Skeletal muscle satellite cell (primary cell): ENCODE measurements at regions not wholly inside any gene's neighbourhood (a gene's known extent, or its start where the extent isn't known, plus 50 kb on each side); places are given as distances from the start of the nearest gene placed in this dataset.

Source experiments
- H3K27me3 ChIP-seq: 2 replicates; pipeline ENCODE4 v1.7.0; 2013; ENCODE audit warnings: low read length; ENCODE audit not compliant: control insufficient read depth, insufficient read depth
- H3K36me3 ChIP-seq: 2 replicates; pipeline ENCODE4 v1.7.0; 2013; ENCODE audit warnings: mild to moderate bottlenecking, control low read depth, low read length; ENCODE audit not compliant: insufficient read depth
- H3K4me1 ChIP-seq: 2 replicates; pipeline ENCODE4 v1.7.0; 2013; ENCODE audit warnings: low read length; ENCODE audit not compliant: control insufficient read depth, insufficient read depth
- H3K4me2 ChIP-seq: 2 replicates; pipeline ENCODE4 v1.7.0; 2013; ENCODE audit warnings: mild to moderate bottlenecking, low read length
- H3K4me3 ChIP-seq: 2 replicates; pipeline ENCODE4 v1.7.0; 2013; ENCODE audit warnings: low read length
- H3K9ac ChIP-seq: 2 replicates; pipeline ENCODE4 v1.7.0; 2013; ENCODE audit warnings: mild to moderate bottlenecking, low read depth, low read length, moderate library complexity
- H3K9me3 ChIP-seq: replicated peaks from 2 replicates; pipeline ENCODE4 v1.7.0; 2013; ENCODE audit warnings: mild to moderate bottlenecking, control low read depth, low read length

DNA sequence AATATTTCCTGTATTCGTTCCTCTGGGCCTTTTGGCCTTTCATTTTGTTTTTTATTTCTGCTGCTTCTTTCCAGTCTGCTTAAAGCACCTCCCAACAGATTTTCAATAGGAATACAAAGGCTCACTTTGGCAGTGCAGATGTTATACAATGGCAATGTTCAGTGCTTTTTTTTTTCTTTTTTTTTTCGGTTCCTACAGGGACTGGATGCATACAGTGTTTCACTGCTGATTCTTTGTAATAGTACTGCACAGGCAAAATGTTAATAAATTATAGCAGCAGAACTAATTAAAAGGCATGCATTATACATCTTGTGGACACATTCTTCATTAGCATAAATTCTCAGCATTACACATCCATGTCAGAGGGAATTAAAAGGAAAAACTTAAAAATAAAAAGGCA lies 356.6 kb upstream of the C9orf72 start:
- no peak overlapping the region for H3K4me3 ChIP-seq

DNA sequence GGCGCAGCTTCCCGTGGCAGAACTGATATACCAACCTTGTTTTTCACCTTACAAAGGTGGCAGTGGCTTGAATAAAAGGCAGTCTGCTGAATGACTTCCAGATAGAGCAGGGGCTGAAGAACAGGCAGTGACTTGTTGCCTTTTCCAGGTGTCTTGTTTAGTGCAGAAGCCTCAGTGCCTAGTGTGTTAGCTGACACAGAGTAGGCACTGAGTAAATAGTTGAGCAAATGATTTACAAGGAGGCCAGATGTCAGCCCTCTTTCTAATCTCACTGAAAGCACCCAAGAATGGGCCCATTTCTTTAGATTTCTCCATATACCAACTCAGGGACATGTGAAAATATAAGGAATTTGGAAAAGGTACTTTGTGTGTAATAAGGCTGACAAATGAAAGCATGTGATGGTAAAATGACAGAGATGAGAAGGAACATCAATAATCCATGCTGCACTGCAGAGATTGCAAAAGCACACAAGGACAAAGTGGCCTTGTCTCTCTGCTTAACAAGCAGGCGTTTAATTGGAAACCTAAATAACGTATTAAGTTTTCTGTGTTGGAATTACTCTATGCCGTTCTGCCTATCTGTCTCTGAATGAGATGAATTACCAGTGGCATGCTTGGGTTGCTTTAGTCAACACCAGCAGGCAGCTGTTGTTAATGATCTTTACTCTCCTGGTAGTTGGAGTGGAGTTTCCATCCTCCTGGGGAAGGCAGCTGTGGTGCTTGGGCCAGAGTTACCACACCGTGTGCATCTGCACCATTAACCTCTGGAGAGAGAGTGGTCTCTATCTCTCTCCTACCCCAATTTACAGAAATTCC lies 360.1 kb upstream of the C9orf72 start:
- Histone ChIP-seq H3K9ac (no peak overlapping the region), H3K36me3 (no peaks in the 10 kb centered on the region), H3K27me3 (no peaks in the 10 kb centered on the region), H3K4me3 (no peak overlapping the region), H3K9me3 (no peaks in the 10 kb centered on the region), H3K4me1 (no peaks in the 10 kb centered on the region), H3K4me2 (no peak overlapping the region)

More for the DNA sequence above, 356.6 kb upstream of the C9orf72 start:
- no peak overlapping the region for H3K9ac ChIP-seq
- H3K36me3 ChIP-seq: no peaks in the 10 kb centered on the region
- no peaks in the 10 kb centered on the region for H3K9me3 ChIP-seq
- H3K27me3 ChIP-seq: no peaks in the 10 kb centered on the region
- no peak overlapping the region for H3K4me2 ChIP-seq
- no peaks in the 10 kb centered on the region for H3K4me1 ChIP-seq

DNA sequence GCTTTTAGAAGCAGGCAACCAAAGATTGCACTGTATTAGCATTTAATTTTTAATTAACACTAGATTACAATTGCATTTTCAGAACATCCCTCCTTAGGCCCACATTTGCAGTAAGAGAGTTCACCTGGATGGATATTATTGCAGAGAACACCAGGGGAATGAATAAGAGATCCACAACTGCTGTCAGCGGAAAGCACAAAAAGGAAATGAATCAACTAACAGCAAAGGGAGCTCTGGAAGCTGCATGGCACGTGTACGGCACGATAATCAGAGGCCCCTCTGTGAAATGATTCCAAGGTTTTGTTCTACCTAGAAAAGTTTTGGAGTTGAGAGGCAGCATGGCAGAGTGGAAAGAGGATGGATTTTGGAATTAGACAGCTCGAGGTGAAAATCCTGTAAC lies 361.2 kb upstream of the C9orf72 start:
- H3K4me1 ChIP-seq: no peaks in the 10 kb centered on the region
- H3K36me3 ChIP-seq: no peaks in the 10 kb centered on the region
- no peak overlapping the region for H3K4me2 ChIP-seq
- H3K27me3 ChIP-seq: no peaks in the 10 kb centered on the region
- no peak overlapping the region for H3K9ac ChIP-seq
- H3K9me3 ChIP-seq: no peaks in the 10 kb centered on the region
- H3K4me3 ChIP-seq: no peak overlapping the region

DNA sequence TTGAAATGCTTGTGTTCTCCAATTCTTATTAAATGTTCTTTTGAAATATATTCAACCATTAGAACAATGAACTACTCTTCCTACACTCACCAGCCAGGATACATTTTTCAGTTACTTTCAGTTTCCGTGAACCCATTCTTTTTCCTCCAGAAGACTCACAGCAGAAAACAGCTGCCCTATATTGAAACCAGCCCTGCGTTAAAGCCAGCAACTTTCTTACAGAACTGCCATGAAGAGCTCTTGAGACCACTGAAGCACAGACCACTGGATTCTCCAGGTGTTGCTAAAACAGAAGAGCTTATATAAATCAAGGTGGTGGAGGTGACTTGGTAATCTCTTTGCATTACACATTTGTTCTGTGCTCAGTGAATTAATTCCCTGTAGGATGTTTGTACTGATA lies 365.9 kb upstream of the C9orf72 start:
- Histone ChIP-seq H3K27me3 (no peaks in the 10 kb centered on the region), H3K4me1 (no peaks in the 10 kb centered on the region), H3K4me3 (no peak overlapping the region), H3K4me2 (no peak overlapping the region), H3K36me3 (no peaks in the 10 kb centered on the region), H3K9ac (no peak overlapping the region), H3K9me3 (no peaks in the 10 kb centered on the region)

DNA sequence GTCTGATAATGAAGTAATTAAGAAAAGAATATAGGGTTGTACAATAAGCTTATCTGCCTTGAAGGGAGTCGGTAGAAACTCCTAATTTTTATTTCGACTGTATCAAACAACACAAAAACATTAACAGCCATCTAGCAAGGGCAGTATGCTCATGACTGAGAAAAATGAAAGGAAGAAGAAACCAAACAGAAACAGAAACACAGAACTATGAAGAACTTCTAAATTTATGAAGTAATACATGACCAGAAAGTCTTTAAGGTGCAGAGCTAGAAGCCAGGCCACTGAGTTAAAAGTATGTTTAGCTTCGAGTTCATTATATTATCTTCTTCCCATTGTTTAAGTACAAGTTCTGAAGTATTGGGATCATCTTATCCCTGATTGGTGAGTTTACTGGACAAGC lies 367.3 kb upstream of the C9orf72 start:
- Histone ChIP-seq H3K4me3 (no peak overlapping the region), H3K9me3 (no peaks in the 10 kb centered on the region), H3K27me3 (no peaks in the 10 kb centered on the region), H3K4me2 (no peak overlapping the region), H3K9ac (no peak overlapping the region), H3K4me1 (no peaks in the 10 kb centered on the region), H3K36me3 (no peaks in the 10 kb centered on the region)

DNA sequence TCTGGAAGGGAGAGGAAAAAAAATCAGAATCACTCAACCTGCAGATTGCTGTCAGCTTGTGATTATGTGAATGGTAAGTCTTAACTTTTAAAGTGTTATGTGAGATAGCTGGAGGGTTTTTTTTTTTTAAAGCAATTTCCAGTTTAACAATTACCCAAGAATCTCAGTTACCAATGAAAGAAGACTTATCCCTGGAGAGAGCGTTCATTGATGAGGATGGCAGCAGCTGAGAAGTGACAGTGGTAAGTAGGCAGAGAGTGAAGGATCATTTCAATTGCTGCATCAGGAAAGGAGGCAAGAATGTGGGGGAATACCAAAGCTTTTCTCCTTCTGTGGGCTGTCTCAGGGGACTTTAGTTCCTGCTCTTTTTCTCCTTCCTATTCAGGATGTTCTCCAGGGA lies 370.2 kb upstream of the C9orf72 start:
- Histone ChIP-seq H3K27me3 (no peaks in the 10 kb centered on the region), H3K36me3 (no peaks in the 10 kb centered on the region)

DNA sequence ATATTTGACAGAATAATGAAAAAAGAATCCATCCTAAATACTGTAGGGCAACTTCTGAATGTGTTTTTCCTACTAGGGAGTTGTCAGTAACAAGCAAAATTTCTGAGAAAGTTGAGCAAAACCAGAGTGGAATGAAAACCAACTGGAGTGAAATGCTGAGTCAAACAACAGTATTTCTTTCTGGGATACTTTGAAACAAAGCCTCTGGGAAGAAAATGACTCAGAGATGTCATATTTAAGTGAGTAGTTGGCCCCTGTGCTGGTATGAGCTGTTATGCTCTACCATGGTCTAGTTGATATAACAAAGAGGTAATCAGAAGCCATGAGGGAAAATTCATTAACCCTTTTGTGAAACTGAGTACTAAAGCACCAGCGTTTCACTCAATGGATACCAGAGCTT lies 372.1 kb upstream of the C9orf72 start:
- H3K4me2 ChIP-seq: no peak overlapping the region
- no peaks in the 10 kb centered on the region for H3K9me3 ChIP-seq
- H3K9ac ChIP-seq: no peak overlapping the region
- no peaks in the 10 kb centered on the region for H3K27me3 ChIP-seq
- no peak overlapping the region for H3K4me3 ChIP-seq
- H3K36me3 ChIP-seq: no peaks in the 10 kb centered on the region
- no peaks in the 10 kb centered on the region for H3K4me1 ChIP-seq

More for the DNA sequence above, 370.2 kb upstream of the C9orf72 start:
- no peaks in the 10 kb centered on the region for H3K9me3 ChIP-seq
- H3K9ac ChIP-seq: no peak overlapping the region
- no peak overlapping the region for H3K4me2 ChIP-seq
- H3K4me3 ChIP-seq: no peak overlapping the region
- H3K4me1 ChIP-seq: no peaks in the 10 kb centered on the region

DNA sequence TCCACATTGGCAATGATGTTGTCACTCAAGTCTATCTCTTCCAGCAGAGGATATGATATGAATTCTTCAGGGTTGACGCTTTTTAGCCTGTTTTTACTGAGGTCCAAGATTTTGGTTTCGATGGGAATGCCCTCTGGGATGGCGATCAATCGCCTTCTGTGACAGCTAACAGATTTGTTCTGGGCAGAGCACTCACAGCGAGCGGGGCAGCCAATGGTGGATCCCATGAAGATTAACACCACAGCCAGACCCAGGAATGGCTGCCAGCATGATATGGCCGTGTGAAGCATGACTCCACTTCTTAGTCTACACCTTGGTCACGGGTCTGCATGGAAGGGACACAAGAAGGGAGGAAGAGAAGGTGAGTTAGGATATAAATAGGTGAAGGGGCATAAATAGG lies 377.1 kb upstream of the C9orf72 start:
- Histone ChIP-seq H3K4me2 (no peak overlapping the region), H3K4me3 (no peak overlapping the region), H3K27me3 (no peaks in the 10 kb centered on the region), H3K9me3 (no peaks in the 10 kb centered on the region), H3K4me1 (no peaks in the 10 kb centered on the region), H3K36me3 (no peaks in the 10 kb centered on the region), H3K9ac (no peak overlapping the region)

DNA sequence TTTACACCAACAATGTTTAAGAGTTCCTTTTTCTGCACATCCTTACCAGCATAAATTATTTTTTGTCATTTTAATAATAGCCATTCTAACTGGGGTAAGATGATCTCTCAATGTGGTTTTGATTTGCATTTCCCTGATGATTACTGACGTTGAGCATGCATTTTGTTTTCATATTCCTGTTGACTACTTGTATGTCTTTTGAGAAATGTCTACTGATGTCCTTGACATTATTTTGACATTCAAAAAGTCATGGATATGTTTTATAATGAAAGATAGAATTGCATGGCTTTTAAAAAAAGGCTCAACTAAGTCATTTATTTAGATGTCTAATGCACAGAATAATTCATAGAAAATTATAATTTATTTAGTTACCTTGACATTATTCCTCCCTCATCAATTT lies 381.6 kb upstream of the C9orf72 start:
- H3K9me3 ChIP-seq: no peaks in the 10 kb centered on the region
- no peaks in the 10 kb centered on the region for H3K36me3 ChIP-seq
- no peaks in the 10 kb centered on the region for H3K4me1 ChIP-seq
- no peaks in the 10 kb centered on the region for H3K27me3 ChIP-seq
- H3K4me3 ChIP-seq: no peak overlapping the region
- no peak overlapping the region for H3K9ac ChIP-seq
- H3K4me2 ChIP-seq: no peak overlapping the region

DNA sequence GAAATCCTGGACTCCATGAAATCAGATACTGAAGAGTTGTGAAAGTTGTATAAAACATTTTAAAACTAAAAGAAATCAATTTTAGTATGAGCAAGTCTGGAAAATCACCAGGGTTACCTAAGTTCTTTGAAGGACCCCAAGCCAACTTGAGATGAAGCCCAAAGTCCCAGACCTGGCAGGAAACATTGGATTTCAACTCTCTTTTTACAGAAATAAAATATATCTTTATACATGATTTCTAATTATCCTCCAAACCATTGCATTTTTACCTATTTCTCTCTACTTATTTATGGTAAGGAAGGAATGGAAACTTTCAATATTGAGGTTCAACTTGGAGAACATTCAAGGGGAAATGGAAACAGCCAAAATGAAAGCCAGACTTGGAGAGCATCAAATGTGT lies 390.6 kb upstream of the C9orf72 start:
- Histone ChIP-seq H3K4me1 (no peaks in the 10 kb centered on the region), H3K27me3 (no peaks in the 10 kb centered on the region), H3K9me3 (no peaks in the 10 kb centered on the region), H3K36me3 (no peaks in the 10 kb centered on the region), H3K9ac (no peak overlapping the region), H3K4me2 (no peak overlapping the region), H3K4me3 (no peak overlapping the region)

DNA sequence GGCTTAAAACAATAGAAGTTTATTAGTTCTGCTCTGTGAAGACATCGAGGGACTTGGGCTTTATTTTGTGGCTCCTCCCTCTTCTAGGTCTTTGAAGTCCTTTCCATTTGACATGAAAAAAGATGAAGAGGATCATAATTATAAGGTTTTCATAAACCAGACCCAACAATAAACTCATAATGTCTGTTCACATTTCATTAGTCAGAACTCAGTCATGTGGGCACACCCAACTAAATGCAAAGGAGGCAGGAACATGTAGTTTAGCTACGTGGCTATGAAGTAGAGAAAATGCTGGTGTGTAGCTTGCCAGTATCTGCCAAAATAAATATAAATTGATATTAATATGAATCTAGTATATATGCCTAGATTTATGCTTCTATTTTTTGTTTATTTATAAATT lies 393.9 kb upstream of the C9orf72 start:
- H3K27me3 ChIP-seq: no peaks in the 10 kb centered on the region
- no peak overlapping the region for H3K4me2 ChIP-seq
- no peaks in the 10 kb centered on the region for H3K36me3 ChIP-seq
- H3K9me3 ChIP-seq: no peaks in the 10 kb centered on the region
- no peak overlapping the region for H3K4me3 ChIP-seq
- H3K4me1 ChIP-seq: no peaks in the 10 kb centered on the region
- no peak overlapping the region for H3K9ac ChIP-seq

DNA sequence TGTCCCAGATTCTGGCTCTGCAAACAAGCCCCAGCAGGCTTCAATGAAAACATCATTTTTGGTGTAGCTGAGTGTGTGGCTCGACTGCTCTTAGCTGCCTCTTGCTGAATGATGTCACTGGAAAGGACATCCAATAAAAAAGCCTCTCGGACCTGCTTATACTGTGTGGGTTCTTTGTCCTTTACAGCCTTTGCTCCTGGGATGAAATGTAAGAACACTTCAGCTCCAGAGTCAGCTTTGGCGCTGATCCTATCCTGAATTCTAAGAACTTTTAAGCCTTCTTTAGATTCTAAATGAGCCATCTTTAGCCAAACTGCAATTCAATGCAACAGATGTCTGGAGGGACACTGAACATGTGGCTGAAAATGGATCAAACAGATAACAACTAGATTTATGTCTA lies 404.6 kb upstream of the C9orf72 start:
- H3K9ac ChIP-seq: no peak overlapping the region
- H3K9me3 ChIP-seq: no peaks in the 10 kb centered on the region
- H3K4me2 ChIP-seq: no peak overlapping the region
- no peaks in the 10 kb centered on the region for H3K36me3 ChIP-seq
- H3K4me1 ChIP-seq: no peaks in the 10 kb centered on the region
- no peak overlapping the region for H3K4me3 ChIP-seq
- no peaks in the 10 kb centered on the region for H3K27me3 ChIP-seq
